ENCODE measurements at regions not wholly inside any gene's neighbourhood (a gene's known extent, or its start where the extent isn't known, plus 50 kb on each side); places are given as distances from the start of the nearest gene placed in this dataset.

DNA sequence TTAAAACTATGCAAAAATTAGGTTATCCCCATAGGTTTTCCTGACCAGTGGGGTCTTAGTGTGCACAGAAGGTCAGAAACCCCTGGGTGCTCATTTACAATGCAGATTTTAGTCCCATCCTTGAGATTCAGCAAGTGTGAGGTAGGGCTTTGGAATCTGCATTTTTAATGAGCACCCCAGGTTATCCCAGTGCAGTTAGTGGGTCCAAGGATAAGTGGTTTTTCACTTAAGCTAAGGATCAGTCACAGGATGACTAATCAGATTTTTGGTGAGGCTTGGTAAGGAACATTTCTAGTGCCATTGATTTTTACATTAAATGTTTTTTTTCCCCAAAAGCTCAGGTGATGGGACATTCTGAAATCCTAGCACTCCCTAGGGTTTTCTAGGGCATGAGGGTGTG is 50.7 kb upstream of the MGAT5 start:
- TF ChIP-seq CTCF (IDR thresholded peaks at IDR 0.05) (no peak), POLR2AphosphoS5 (IDR thresholded peaks at IDR 0.05) (no peak), POLR2A (IDR thresholded peaks at IDR 0.05) (no peak)
